Kidney (tissue), 13 donors: ENCODE measurements at regions not wholly inside any gene's neighbourhood (a gene's known extent, or its start where the extent isn't known, plus 50 kb on each side); places are given as distances from the start of the nearest gene placed in this dataset.

Experiments
- DNase-seq, 5 donors: peaks; one replicate each; pipeline ENCODE4 v3.0.0-alpha.2; 2013 to 2020
- FAIRE-seq: peaks from 2 replicates; lab custom pipeline; 2012; peaks lifted over from hg19 to GRCh38; lab: Jason Lieb, UNC
- H3K27ac ChIP-seq, 2 donors: one replicate each; pipeline ENCODE4 v1.7.0; 2013; ENCODE audit warnings: low read depth in 2 of 2, low read length in 2 of 2, inconsistent platforms in 1 of 2
- H3K27me3 ChIP-seq: one replicate; pipeline ENCODE4 v1.7.1; 2013; ENCODE audit warnings: low read length, inconsistent platforms; ENCODE audit not compliant: control insufficient read depth, insufficient read depth
- H3K36me3 ChIP-seq, 3 donors: one replicate each; pipeline versions ENCODE4 v1.7.0 to v1.7.1; 2013; ENCODE audit warnings: low read length in 3 of 3, control low read depth in 1 of 3, inconsistent platforms in 1 of 3; ENCODE audit not compliant: insufficient read depth in 3 of 3, control insufficient read depth in 2 of 3
- H3K4me1 ChIP-seq, 3 donors: one replicate each; pipeline versions ENCODE4 v1.7.0 to v1.7.1; 2013; ENCODE audit warnings: low read length in 3 of 3, inconsistent platforms in 1 of 3, low read depth in 1 of 3; ENCODE audit not compliant: control insufficient read depth in 2 of 3, insufficient read depth in 2 of 3
- H3K4me3 ChIP-seq, 3 donors: one replicate each; pipeline versions ENCODE4 v1.7.0 to v1.8.1; 2013; ENCODE audit warnings: low read length in 3 of 3, control low read depth in 1 of 3, inconsistent platforms in 1 of 3
- H3K9ac ChIP-seq, 3 donors: one replicate each; pipeline versions ENCODE4 v1.7.0 to v1.7.1; 2013; ENCODE audit warnings: low read length in 3 of 3, control low read depth in 1 of 3, inconsistent platforms in 1 of 3
- H3K9me3 ChIP-seq, 3 donors: one replicate each; pipeline versions ENCODE4 v1.7.0 to v1.7.1; 2013; ENCODE audit warnings: low read length in 3 of 3, control low read depth in 1 of 3, inconsistent platforms in 1 of 3; ENCODE audit not compliant: control insufficient read depth in 2 of 3, insufficient read depth in 1 of 3
- CTCF ChIP-seq: IDR thresholded peaks from 3 replicates; pipeline ENCODE4 v1.5.1; 2012; ENCODE audit warnings: mild to moderate bottlenecking, moderate library complexity, borderline replicate concordance; ENCODE audit not compliant: insufficient read depth; ENCODE audit errors: extremely low read depth
- intact Hi-C: fragments of 100-400 bp; cut with DNase I; formaldehyde crosslinking; loops from one replicate; pipeline ENCODE4 v1.11.1; 2022
- donor health status: control.
- donor health status: control.
- donor health status: control.
- donor health status: control.
- donor health status: control.
- donor health status: DM: yes; HTN: yes; CAD: no.
- donor health status: Normal renal cell carcinoma (clear cell type).

- intact Hi-C loops, result loop anchor here (10.0 kb wide), 1 partner anchor 115 kb away; no protein-coding TSS in a partner anchor
- no peak for FAIRE-seq
Measured at GRCh38 chr2:216989340-216990129, 129.7 kb upstream of the TNP1 start.

GRCh38 chr2:216987252-216987821 is 127.5 kb upstream of the TNP1 start:
- peak in 3 of 5 donors; percentile 27 to 71 (median 63) for DNase-seq
- Histone ChIP-seq H3K27ac (no peak overlapping the region), H3K36me3 (no peaks in the 10 kb centered on the region), H3K4me3 (no peak overlapping the region), H3K4me1 (no peaks in the 10 kb centered on the region), H3K9ac (no peak overlapping the region), H3K9me3 (no peaks in the 10 kb centered on the region), H3K27me3 (no peaks in the 10 kb centered on the region)
- FAIRE-seq, result no peak
- TF ChIP-seq CTCF, result no peak
- intact Hi-C loops, result no loop called here

More at GRCh38 chr2:216989340-216990129, 129.7 kb upstream of the TNP1 start:
- DNase-seq, result peak in 1 of 5 donors; percentile 46
- peak; percentile 5 for TF ChIP-seq CTCF
- no peak overlapping the region for H3K4me3 ChIP-seq
- no peak overlapping the region for H3K27ac ChIP-seq
- no peaks in the 10 kb centered on the region for H3K36me3 ChIP-seq
- H3K9ac ChIP-seq, result no peak overlapping the region
- no peaks in the 10 kb centered on the region for H3K9me3 ChIP-seq
- no peaks in the 10 kb centered on the region for H3K27me3 ChIP-seq
- no peaks in the 10 kb centered on the region for H3K4me1 ChIP-seq

- Histone ChIP-seq H3K4me3 (no peak overlapping the region), H3K4me1 (no peaks in the 10 kb centered on the region), H3K9me3 (no peaks in the 10 kb centered on the region), H3K9ac (no peak overlapping the region), H3K36me3 (no peaks in the 10 kb centered on the region), H3K27ac (no peak overlapping the region), H3K27me3 (no peaks in the 10 kb centered on the region)
- DNase-seq, result peak in 4 of 5 donors; percentile 67 to 73 (median 70)
- no peak for FAIRE-seq
- intact Hi-C loops, result no loop called here
- TF ChIP-seq CTCF, result no peak
Measured at GRCh38 chr2:216985658-216986141, 125.8 kb upstream of the TNP1 start.
